ENCODE measurements at regions not wholly inside any gene's neighbourhood (a gene's known extent, or its start where the extent isn't known, plus 50 kb on each side); places are given as distances from the start of the nearest gene placed in this dataset.

- FAIRE-seq = no peak
These were observed 1449.2 kb downstream of the C4orf33 start for GRCh38 chr4:130545171-130545570.

GRCh38 chr4:130545596-130545995 is 1449.6 kb downstream of the C4orf33 start:
- no peak for FAIRE-seq

- FAIRE-seq = no peak
These were observed 1463.3 kb downstream of the C4orf33 start for GRCh38 chr4:130559268-130559667.

- no peak for FAIRE-seq
These were observed 1467.4 kb downstream of the C4orf33 start for GRCh38 chr4:130563185-130563888.

- no peak for FAIRE-seq
These were observed 1468.0 kb downstream of the C4orf33 start for GRCh38 chr4:130563889-130564418.

- no peak for FAIRE-seq
These were observed 1472.8 kb downstream of the C4orf33 start for GRCh38 chr4:130568746-130569145.

GRCh38 chr4:130573742-130574141 is 1477.8 kb downstream of the C4orf33 start:
- FAIRE-seq = no peak

GRCh38 chr4:130574215-130574614 is 1478.3 kb downstream of the C4orf33 start:
- FAIRE-seq = no peak

GRCh38 chr4:130576218-130576617 is 1480.3 kb downstream of the C4orf33 start:
- no peak for FAIRE-seq

GRCh38 chr4:130591091-130591490 is 1495.1 kb downstream of the C4orf33 start:
- no peak for FAIRE-seq

- FAIRE-seq = no peak
These were observed 1504.8 kb downstream of the C4orf33 start for GRCh38 chr4:130600706-130601105.

- no peak for FAIRE-seq
These were observed 1507.1 kb downstream of the C4orf33 start for GRCh38 chr4:130603043-130603442.

GRCh38 chr4:130608121-130608520 is 1512.2 kb downstream of the C4orf33 start:
- no peak for FAIRE-seq

GRCh38 chr4:130628531-130628930 is 1532.6 kb downstream of the C4orf33 start:
- no peak for FAIRE-seq

GRCh38 chr4:130632731-130633604 is 1537.0 kb downstream of the C4orf33 start:
- FAIRE-seq = no peak

GRCh38 chr4:130636486-130636885 is 1540.5 kb downstream of the C4orf33 start:
- FAIRE-seq = no peak

GRCh38 chr4:130640592-130640991 is 1544.6 kb downstream of the C4orf33 start:
- FAIRE-seq = no peak

GRCh38 chr4:130646886-130647285 is 1550.9 kb downstream of the C4orf33 start:
- no peak for FAIRE-seq

- FAIRE-seq = no peak
These were observed 1552.6 kb downstream of the C4orf33 start for GRCh38 chr4:130648570-130648969.

GRCh38 chr4:130653842-130654241 is 1557.9 kb downstream of the C4orf33 start:
- no peak for FAIRE-seq

- FAIRE-seq = no peak
These were observed 1563.4 kb downstream of the C4orf33 start for GRCh38 chr4:130659320-130659719.

GRCh38 chr4:130668859-130669258 is 1572.9 kb downstream of the C4orf33 start:
- no peak for FAIRE-seq

- no peak for FAIRE-seq
These were observed 1579.3 kb downstream of the C4orf33 start for GRCh38 chr4:130675266-130675665.

GRCh38 chr4:130689181-130689580 is 1593.2 kb downstream of the C4orf33 start:
- no peak for FAIRE-seq
